ENCODE measurements at regions not wholly inside any gene's neighbourhood (a gene's known extent, or its start where the extent isn't known, plus 50 kb on each side); places are given as distances from the start of the nearest gene placed in this dataset.

GRCh38 chr2:167491788-167492187, 603.5 kb downstream of the XIRP2 start:
- no peak for DNase-seq

- DNase-seq = no peak
Observed at GRCh38 chr2:167490455-167490854, 602.2 kb downstream of the XIRP2 start.

GRCh38 chr2:167489325-167489724, 601.0 kb downstream of the XIRP2 start:
- no peak for DNase-seq

GRCh38 chr2:167487728-167488127, 599.4 kb downstream of the XIRP2 start:
- no peak for DNase-seq

- DNase-seq = no peak
Observed at GRCh38 chr2:167484875-167485274, 596.6 kb downstream of the XIRP2 start.

- DNase-seq = no peak
Observed at GRCh38 chr2:167480986-167481309, 592.7 kb downstream of the XIRP2 start.

GRCh38 chr2:167480232-167480985, 592.1 kb downstream of the XIRP2 start:
- no peak for DNase-seq

GRCh38 chr2:167478196-167478595, 589.9 kb downstream of the XIRP2 start:
- no peak for DNase-seq

- DNase-seq = no peak
Observed at GRCh38 chr2:167475791-167476190, 587.5 kb downstream of the XIRP2 start.

GRCh38 chr2:167471734-167472133, 583.5 kb downstream of the XIRP2 start:
- DNase-seq = no peak

GRCh38 chr2:167471332-167471731, 583.1 kb downstream of the XIRP2 start:
- no peak for DNase-seq

GRCh38 chr2:167462379-167462778, 574.1 kb downstream of the XIRP2 start:
- no peak for DNase-seq

- no peak for DNase-seq
Observed at GRCh38 chr2:167454036-167454435, 565.8 kb downstream of the XIRP2 start.

GRCh38 chr2:167451496-167452289, 563.4 kb downstream of the XIRP2 start:
- DNase-seq = no peak

- DNase-seq = no peak
Observed at GRCh38 chr2:167450364-167450763, 562.1 kb downstream of the XIRP2 start.

- DNase-seq = no peak
Observed at GRCh38 chr2:167440382-167440781, 552.1 kb downstream of the XIRP2 start.

- no peak for DNase-seq
Observed at GRCh38 chr2:167438206-167438605, 549.9 kb downstream of the XIRP2 start.

- DNase-seq = no peak
Observed at GRCh38 chr2:167431949-167432348, 543.7 kb downstream of the XIRP2 start.

- DNase-seq = no peak
Observed at GRCh38 chr2:167430447-167430846, 542.2 kb downstream of the XIRP2 start.

GRCh38 chr2:167424803-167425755, 536.8 kb downstream of the XIRP2 start:
- no peak for DNase-seq

- no peak for DNase-seq
Observed at GRCh38 chr2:167424221-167424620, 535.9 kb downstream of the XIRP2 start.

- no peak for DNase-seq
Observed at GRCh38 chr2:167423731-167424130, 535.5 kb downstream of the XIRP2 start.

- DNase-seq = no peak
Observed at GRCh38 chr2:167420211-167420610, 531.9 kb downstream of the XIRP2 start.
